Activated CD8-positive, alpha-beta T cell treated with anti-CD3 and anti-CD28 coated beads, Interleukin-2, amount 10 ng/mL, durations not matched to agents 7 days and 5 days (primary cell): ENCODE measurements at regions not wholly inside any gene's neighbourhood (a gene's known extent, or its start where the extent isn't known, plus 50 kb on each side); places are given as distances from the start of the nearest gene placed in this dataset.
"Not testable (repeated sequence)": the region's sequence is repeated elsewhere in the genome, so short reads cannot be mapped to it uniquely, and the experiment has no call there.

Experiments
- ATAC-seq: fragments of 150-1000 bp; cut with Tn5 transposase; one replicate; pipeline ENCODE4 v1.10.0; 2021; ENCODE audit warnings: moderate library complexity
- CTCF ChIA-PET: fragments of 350-600 bp; sonication (Branson Sonifier 250); formaldehyde crosslinking; loops from one replicate; lab custom pipeline; 2021; ENCODE audit warnings: antibody characterized with exemption; lab: Charles Lee
- POLR2A ChIA-PET: fragments of 350-600 bp; sonication (Branson Sonifier 250); formaldehyde crosslinking; loops from one replicate; lab custom pipeline; 2021; ENCODE audit warnings: antibody characterized with exemption; lab: Charles Lee
- DNase-seq: peaks from one replicate; pipeline ENCODE4 v3.0.0-alpha.2; 2020
- H3K27ac Mint-ChIP-seq: one replicate; pipeline ENCODE4 v1.8.0; 2021; ENCODE audit warnings: mild to moderate bottlenecking, mixed read lengths
- H3K27me3 Mint-ChIP-seq: one replicate; pipeline ENCODE4 v1.8.0; 2021; ENCODE audit warnings: low read depth, mixed read lengths
- H3K36me3 Mint-ChIP-seq: one replicate; pipeline ENCODE4 v1.8.0; 2021; ENCODE audit warnings: low read depth, mixed read lengths
- H3K4me1 Mint-ChIP-seq: one replicate; pipeline ENCODE4 v1.8.0; 2021; ENCODE audit warnings: low read depth, mixed read lengths
- H3K4me3 Mint-ChIP-seq: one replicate; pipeline ENCODE4 v1.8.0; 2021; ENCODE audit warnings: mild to moderate bottlenecking, mixed read lengths
- H3K9me3 Mint-ChIP-seq: one replicate; pipeline ENCODE4 v1.8.0; 2022; ENCODE audit warnings: mixed read lengths; ENCODE audit not compliant: insufficient read depth

DNA sequence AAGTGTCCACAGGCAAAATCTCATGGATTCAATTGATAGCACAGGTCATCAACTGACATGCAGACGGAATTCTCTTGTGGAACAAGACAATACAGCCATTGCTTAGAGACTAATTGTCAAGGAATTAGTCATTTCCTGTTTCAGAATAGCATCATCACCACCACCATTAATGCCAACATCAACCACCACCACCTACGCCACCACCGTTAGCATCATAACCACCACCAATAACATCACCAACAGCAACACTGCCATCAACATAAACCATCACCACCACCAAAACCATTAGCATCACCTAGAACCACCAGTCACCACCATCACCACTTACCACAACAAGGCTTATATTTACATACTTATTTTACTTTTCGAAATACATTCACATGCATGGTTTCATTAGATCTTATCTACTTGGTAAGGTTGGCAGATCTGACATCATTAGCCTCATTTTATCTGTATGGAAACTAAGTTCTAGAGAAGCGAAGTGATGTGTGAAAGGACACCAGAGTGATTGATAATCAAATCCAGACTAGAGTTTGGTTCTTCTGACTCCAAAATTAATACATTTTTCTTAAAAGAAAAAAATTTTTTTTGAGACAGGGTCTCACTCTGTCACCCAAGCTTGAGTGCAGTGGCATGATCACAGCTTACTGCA lies 2733.8 kb upstream of the TPTE start:
- H3K36me3 Mint-ChIP-seq, ATAC-seq, H3K9me3 Mint-ChIP-seq, H3K4me3 Mint-ChIP-seq, CTCF ChIA-PET, DNase-seq, H3K4me1 Mint-ChIP-seq, H3K27ac Mint-ChIP-seq, H3K27me3 Mint-ChIP-seq, POLR2A ChIA-PET: not testable (repeated sequence)

GRCh38 chr21:7793797-7794196 lies 2727.6 kb upstream of the TPTE start:
- ATAC-seq, CTCF ChIA-PET, POLR2A ChIA-PET, H3K4me3 Mint-ChIP-seq, H3K9me3 Mint-ChIP-seq, H3K4me1 Mint-ChIP-seq, H3K27me3 Mint-ChIP-seq, H3K36me3 Mint-ChIP-seq, H3K27ac Mint-ChIP-seq, DNase-seq: not testable (repeated sequence)

DNA sequence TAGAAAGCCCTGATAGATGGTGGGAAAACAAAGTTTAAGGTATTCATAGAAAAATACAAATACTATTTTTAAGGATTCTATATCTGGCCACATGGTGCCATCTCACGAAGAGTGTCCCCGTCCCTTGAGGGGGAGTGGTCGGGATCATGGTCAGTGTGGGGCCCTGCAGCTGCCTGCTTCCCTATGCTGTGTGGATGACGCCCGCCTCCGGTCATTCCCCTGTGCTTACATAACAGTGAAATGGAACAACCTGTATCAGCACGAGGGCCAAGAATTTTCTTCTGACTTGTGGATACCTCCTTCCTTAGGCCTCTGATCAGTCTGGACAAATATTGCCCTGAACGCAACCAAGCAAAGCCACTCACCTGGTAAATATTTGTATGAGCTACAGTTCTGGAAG lies 2724.1 kb upstream of the TPTE start:
- CTCF ChIA-PET, H3K9me3 Mint-ChIP-seq, ATAC-seq, H3K4me3 Mint-ChIP-seq, DNase-seq, H3K27me3 Mint-ChIP-seq, H3K36me3 Mint-ChIP-seq, H3K4me1 Mint-ChIP-seq, POLR2A ChIA-PET, H3K27ac Mint-ChIP-seq: not testable (repeated sequence)

- H3K27ac Mint-ChIP-seq, H3K4me3 Mint-ChIP-seq, H3K9me3 Mint-ChIP-seq, H3K27me3 Mint-ChIP-seq, H3K36me3 Mint-ChIP-seq, DNase-seq, CTCF ChIA-PET, POLR2A ChIA-PET, ATAC-seq, H3K4me1 Mint-ChIP-seq: not testable (repeated sequence)
These were observed 2722.9 kb upstream of the TPTE start for GRCh38 chr21:7798446-7798845.

DNA sequence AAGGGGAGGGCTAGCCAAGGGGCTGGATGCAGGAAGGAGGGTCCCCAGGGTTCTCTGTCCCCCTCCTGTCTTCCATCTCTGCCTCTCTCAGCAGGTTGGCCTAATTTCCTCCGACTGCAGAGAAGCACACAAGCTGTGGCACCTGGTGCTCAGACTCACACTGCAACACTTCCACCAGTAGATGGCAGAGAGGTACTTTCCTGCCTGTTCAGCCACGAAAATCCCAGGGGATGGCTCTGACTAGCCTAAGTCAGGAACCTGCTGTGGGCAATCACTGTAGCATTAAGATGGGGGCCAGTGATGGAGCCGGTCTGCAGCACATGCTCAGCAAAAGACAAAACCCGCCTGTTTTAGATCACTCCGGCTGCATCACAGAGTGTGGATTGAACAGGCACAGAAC lies 2721.7 kb upstream of the TPTE start:
- H3K36me3 Mint-ChIP-seq, POLR2A ChIA-PET: not testable (repeated sequence)

GRCh38 chr21:7813475-7813874 lies 2707.9 kb upstream of the TPTE start:
- CTCF ChIA-PET, H3K4me3 Mint-ChIP-seq, POLR2A ChIA-PET, H3K4me1 Mint-ChIP-seq, ATAC-seq, H3K27ac Mint-ChIP-seq, H3K36me3 Mint-ChIP-seq, DNase-seq, H3K27me3 Mint-ChIP-seq, H3K9me3 Mint-ChIP-seq: not testable (repeated sequence)

More for the DNA sequence above, 2721.7 kb upstream of the TPTE start:
- H3K27ac Mint-ChIP-seq, H3K4me3 Mint-ChIP-seq, CTCF ChIA-PET, H3K27me3 Mint-ChIP-seq, DNase-seq, ATAC-seq, H3K4me1 Mint-ChIP-seq, H3K9me3 Mint-ChIP-seq: not testable (repeated sequence)

- DNase-seq, H3K4me3 Mint-ChIP-seq, H3K9me3 Mint-ChIP-seq, POLR2A ChIA-PET, CTCF ChIA-PET, H3K4me1 Mint-ChIP-seq, H3K36me3 Mint-ChIP-seq, ATAC-seq, H3K27ac Mint-ChIP-seq, H3K27me3 Mint-ChIP-seq: not testable (repeated sequence)
These were observed 2704.4 kb upstream of the TPTE start for GRCh38 chr21:7817013-7817412.

DNA sequence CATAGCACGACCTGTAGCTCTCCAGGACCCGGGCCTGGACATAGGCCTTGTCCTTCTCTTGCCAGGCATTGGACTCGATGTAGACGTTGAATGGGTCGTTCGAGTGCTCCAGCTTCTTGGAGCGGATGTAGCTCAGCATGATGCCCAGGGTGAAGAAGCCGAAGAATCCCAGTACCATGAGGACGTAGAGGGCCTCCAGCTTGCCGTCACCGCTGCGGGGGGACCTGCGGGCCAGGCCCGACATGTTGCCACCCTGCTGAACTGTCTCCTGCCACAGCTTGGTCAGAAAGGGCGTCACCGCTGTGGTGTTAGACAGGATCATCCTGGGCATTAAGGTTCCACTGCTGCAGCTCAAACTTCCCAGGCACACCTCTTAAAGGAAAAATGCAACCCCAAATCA lies 2702.1 kb upstream of the TPTE start:
- ATAC-seq, H3K4me1 Mint-ChIP-seq, CTCF ChIA-PET, DNase-seq, H3K9me3 Mint-ChIP-seq, POLR2A ChIA-PET, H3K36me3 Mint-ChIP-seq, H3K27me3 Mint-ChIP-seq, H3K27ac Mint-ChIP-seq, H3K4me3 Mint-ChIP-seq: not testable (repeated sequence)

GRCh38 chr21:7825627-7826026 lies 2695.8 kb upstream of the TPTE start:
- CTCF ChIA-PET, DNase-seq, H3K9me3 Mint-ChIP-seq, ATAC-seq, H3K36me3 Mint-ChIP-seq, POLR2A ChIA-PET, H3K4me1 Mint-ChIP-seq, H3K4me3 Mint-ChIP-seq, H3K27me3 Mint-ChIP-seq, H3K27ac Mint-ChIP-seq: not testable (repeated sequence)

GRCh38 chr21:7826174-7826573 lies 2695.2 kb upstream of the TPTE start:
- POLR2A ChIA-PET, H3K9me3 Mint-ChIP-seq, H3K27ac Mint-ChIP-seq, CTCF ChIA-PET, H3K4me3 Mint-ChIP-seq, H3K27me3 Mint-ChIP-seq, DNase-seq, H3K36me3 Mint-ChIP-seq, ATAC-seq, H3K4me1 Mint-ChIP-seq: not testable (repeated sequence)

DNA sequence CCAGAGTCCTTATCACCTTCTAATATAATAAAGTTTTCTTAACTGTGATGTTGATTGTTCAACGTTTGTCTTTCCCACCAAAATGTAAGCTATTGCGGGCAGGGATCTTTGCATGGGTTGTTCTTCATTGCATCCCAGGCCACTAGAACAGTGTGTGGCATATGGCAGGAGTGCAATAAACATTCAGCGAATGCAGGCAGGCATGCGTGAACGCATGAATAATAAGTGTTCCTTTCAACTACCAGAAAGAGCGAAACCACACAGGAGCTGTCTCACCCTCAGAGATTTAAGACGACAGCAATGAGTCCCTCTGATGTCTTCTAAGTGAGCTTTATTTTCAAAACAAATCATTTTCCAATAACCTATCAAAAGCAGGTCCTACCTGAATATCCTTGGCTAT lies 2693.1 kb upstream of the TPTE start:
- H3K4me1 Mint-ChIP-seq, H3K27me3 Mint-ChIP-seq, POLR2A ChIA-PET, CTCF ChIA-PET, H3K4me3 Mint-ChIP-seq, ATAC-seq, H3K27ac Mint-ChIP-seq, H3K36me3 Mint-ChIP-seq, H3K9me3 Mint-ChIP-seq, DNase-seq: not testable (repeated sequence)

DNA sequence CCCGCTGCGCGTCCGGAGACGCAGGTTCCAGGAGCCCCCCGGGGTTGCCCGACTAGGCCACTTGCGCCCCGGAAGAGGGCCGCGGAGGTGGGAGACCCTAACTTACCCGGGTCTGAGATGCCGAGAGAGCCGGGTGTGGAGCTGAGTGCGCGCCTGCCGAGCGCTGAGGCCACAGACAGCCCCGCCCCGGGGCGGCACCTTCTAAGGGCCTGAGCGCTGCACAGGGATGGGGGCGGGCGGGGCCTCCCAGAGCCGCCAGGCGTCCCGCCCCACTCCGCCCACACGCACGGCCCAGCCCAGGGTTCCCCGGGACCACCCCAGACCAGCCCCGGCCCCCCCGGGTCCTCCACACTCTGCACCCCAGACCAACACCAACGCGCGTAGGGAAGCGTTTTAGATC lies 2692.0 kb upstream of the TPTE start:
- H3K9me3 Mint-ChIP-seq, H3K4me3 Mint-ChIP-seq, ATAC-seq, H3K27ac Mint-ChIP-seq, DNase-seq, CTCF ChIA-PET, H3K36me3 Mint-ChIP-seq, H3K27me3 Mint-ChIP-seq, POLR2A ChIA-PET, H3K4me1 Mint-ChIP-seq: not testable (repeated sequence)

DNA sequence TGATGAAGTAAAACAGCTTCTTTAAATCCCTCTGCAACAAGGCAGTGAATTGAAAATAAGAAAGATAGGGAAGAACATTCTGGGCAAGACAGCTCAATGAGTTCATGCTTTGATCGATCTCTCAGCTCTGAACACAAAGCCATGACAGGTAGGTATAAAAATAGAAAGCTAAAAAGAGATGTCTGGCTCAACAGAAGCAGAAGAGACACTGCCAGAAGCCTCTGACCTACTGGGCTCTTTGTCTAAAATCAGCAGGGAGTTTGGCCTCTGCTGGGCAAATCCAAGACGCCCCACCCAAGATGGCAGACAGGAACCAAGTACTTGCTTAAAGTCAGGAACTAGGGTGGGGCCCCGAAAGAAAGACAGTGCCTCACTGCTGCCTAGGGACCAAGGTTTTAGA lies 2684.1 kb upstream of the TPTE start:
- H3K4me3 Mint-ChIP-seq, H3K4me1 Mint-ChIP-seq, DNase-seq, H3K9me3 Mint-ChIP-seq, CTCF ChIA-PET, ATAC-seq, H3K36me3 Mint-ChIP-seq, POLR2A ChIA-PET, H3K27me3 Mint-ChIP-seq, H3K27ac Mint-ChIP-seq: not testable (repeated sequence)
